ENCODE measurements at regions not wholly inside any gene's neighbourhood (a gene's known extent, or its start where the extent isn't known, plus 50 kb on each side); places are given as distances from the start of the nearest gene placed in this dataset.

DNA sequence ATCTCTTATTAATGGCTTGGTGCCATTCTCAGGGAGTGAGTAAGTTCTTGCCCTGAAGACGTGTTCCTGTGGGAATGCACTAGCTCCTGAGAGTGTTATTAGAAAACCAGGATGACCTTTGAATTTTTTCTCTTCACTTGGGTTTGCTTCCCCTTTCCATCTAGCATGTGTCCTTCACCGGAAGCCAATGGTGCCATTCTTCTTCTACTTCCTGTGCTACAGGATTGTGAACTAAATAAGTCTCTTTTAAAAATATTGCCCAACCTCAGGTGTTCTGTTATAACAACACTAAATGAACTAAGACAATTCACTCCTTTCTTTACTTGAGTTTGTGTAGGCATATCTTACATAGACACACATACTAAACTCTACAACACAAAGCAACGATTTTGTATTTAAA is 447.0 kb downstream of the SOX11 start:
- no peak for TF ChIP-seq POLR2A (IDR thresholded peaks at IDR 0.05; ENCODE audit: low read length)
- no peak for TF ChIP-seq GATA1 (IDR thresholded peaks at IDR 0.05; ENCODE audit: low read depth, low read length)
